ENCODE measurements at regions not wholly inside any gene's neighbourhood (a gene's known extent, or its start where the extent isn't known, plus 50 kb on each side); places are given as distances from the start of the nearest gene placed in this dataset.

DNA sequence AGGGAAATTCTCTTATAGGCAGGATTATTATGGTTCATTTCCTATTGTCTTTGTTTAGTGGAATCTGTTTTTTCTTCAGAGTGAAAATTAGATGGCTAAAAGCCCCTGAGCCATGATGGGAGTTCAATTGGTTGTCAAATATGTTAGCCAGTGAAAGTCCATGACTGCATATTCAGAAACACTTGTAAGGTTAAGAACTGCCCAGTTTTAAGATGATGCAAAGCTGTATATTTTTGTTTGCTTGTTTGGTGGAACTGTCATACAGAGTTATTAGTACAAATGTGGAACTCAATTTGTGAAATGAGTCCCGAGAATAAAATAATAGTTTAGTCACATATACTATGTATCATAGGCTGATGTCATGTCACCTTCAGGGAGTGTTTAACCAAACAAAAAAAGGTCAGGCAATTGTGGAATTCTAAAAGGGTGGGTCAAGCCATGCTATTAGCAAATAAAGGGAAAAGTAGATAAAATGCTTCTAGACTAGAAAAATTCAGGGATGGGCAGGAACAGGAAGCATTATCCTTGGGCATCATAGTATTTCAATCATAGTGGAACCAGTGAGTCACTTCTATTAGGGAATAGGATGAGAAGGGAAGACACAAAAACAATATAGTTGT is 248.3 kb upstream of the SLITRK1 start:
- no peak for TF ChIP-seq EZH2 (IDR thresholded peaks at IDR 0.05; ENCODE audit: borderline replicate concordance, low read depth, low read length, severe bottlenecking)
- no peak for TF ChIP-seq CTCF (IDR thresholded peaks at IDR 0.05; ENCODE audit: borderline replicate concordance, extremely low read depth, low read length, poor library complexity, severe bottlenecking)
